ENCODE measurements at regions not wholly inside any gene's neighbourhood (a gene's known extent, or its start where the extent isn't known, plus 50 kb on each side); places are given as distances from the start of the nearest gene placed in this dataset.

DNA sequence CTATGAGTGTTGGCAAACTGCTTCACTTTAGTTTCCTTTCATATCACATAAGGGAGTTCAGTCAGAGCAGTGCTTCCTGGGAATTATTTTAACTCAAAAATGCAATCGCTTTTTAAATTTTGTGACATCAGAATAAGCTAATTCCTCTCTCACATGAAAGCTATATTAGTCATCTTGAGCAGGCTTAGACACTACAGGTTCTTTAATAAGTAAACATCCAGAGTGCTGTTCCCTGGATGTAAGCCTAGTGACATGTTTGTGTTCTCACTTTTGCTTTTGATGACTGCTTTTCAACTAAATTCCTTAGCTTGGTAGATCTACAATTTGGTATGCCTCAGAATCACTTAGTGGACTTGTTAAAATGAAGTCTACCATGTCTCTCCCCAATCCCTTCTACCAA, 252.7 kb upstream of the POU3F2 start:
- no peak for FAIRE-seq

GRCh38 chr6:98583506-98583905, 250.9 kb upstream of the POU3F2 start:
- no peak for FAIRE-seq

DNA sequence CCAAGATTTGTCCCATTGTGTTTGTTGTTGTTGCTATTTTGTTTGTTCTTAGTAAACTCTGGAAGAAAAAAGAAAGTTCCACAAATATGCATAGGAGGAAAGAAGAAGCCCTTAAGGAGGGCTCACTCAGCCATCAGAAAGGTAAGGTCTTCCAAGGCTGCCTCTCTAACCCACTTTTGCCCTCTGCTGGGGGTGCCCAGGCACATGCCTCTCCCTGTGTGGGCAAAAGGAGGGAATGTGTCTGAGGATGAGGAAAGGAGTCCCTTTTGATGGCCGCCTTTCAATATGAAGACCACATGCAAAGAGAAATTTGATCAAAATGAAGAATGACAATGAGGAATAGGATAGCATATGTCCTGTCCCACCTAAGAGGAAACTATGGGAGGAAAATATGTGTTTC, 248.2 kb upstream of the POU3F2 start:
- no peak for FAIRE-seq

GRCh38 chr6:98587555-98587954, 246.8 kb upstream of the POU3F2 start:
- FAIRE-seq, result no peak

- FAIRE-seq, result no peak
Measured at GRCh38 chr6:98589536-98589935, 244.8 kb upstream of the POU3F2 start.

- FAIRE-seq, result no peak
Measured at GRCh38 chr6:98590136-98590681, 244.2 kb upstream of the POU3F2 start.

- no peak for FAIRE-seq
Measured at GRCh38 chr6:98590997-98591396, 243.4 kb upstream of the POU3F2 start.

DNA sequence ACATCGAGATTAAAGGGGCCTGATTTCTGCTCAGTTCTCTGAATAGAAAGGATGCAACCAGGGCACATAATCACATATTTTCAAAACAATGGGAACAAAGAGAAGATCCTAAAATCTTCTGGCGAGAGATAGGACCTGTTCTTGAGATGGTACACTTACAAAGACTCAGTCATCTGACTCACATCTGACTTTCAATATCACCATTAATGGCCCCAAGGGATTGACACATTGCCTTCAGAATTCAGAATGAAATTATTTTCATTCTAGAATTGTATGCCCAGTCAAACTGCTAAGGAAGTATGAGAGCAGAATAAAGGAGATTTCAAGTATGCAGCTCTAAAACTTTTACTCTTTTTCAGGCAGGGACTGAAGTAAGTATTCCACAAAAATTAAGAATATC, 240.7 kb upstream of the POU3F2 start:
- FAIRE-seq, result no peak

DNA sequence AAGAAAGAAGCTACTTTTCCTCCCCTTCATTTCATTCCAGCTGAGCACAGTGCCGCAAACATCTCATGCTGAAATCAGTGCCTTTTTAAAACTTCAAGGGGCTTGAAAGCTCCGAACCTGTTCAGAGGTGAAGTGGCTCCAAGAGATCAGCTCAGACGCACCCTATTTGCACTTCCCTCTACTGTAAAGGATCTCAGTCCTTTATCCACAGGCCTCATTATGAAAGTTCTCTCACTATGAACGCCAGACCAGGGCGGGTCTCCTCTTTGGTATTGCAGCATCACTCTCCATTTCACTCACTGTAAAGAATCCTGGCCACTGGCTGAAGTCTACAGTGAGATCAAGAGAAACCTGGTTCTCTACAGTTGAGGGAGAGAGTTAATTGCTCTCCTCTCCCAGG, 232.7 kb upstream of the POU3F2 start:
- no peak for FAIRE-seq

DNA sequence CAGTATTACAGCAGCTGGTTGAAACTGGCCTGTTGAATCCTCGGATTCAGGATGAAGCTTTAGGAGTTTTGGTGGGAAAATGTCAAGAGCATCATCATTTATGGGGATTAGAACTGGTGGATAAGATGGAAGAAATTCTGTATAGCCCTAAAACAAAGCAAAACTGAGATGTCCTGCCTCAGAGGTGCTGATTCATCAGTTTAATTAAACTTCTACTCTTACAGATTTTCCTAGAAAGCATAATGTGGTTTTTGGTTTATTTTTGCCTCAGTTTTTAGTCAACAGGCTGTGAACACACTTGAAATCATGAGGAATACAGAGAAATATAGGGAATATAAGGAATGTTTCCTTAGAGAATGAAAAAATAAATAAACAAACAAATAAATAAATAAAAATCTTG, 228.7 kb upstream of the POU3F2 start:
- no peak for FAIRE-seq

DNA sequence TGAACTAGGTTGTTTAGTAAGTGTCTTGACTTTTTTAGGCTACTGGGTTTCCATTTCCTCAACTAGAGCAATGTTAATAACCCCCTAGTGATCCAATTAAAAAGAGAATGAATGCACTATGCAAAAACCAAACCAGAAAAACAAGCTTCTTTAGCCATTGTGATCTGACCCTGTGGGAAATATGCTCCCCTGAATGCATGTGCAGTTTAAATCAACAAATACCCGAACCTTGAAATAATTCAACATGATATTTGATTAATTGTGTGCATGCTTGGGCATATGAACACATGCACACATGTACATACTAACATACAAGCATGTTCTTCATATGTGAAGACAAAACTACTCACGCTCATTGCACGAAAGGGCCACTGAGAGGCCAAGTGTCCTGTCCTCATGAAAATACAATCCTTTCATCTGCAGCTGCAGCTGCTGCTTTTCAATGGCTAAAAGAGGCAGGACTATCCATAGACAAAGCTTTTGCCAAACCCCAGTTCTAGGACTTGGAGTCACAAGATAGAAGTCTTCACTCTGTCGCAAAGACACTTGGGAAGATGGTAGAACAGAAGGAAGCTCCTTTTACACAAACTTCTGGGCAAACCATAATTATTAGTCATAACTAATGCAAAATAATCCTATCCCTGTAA, 207.1 kb upstream of the POU3F2 start:
- no peak for FAIRE-seq

DNA sequence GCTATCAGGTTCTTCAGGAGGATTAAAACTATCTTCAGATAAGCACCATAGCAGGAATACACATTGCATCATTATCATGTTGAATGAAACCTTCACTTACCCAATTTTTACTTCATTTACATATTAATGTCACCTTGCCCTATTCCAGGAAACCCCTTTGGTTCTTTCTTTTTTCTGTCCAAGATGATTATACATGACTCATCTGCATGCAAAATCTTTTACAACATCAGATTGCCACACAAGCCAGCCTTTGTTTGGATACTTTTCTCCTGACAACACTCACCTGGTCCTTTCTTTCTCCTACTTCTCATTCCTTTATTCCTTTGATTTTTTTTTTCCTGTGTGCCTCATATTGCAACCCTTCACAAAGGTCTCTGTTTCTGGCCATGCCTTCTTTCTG, 200.5 kb upstream of the POU3F2 start:
- FAIRE-seq, result no peak

DNA sequence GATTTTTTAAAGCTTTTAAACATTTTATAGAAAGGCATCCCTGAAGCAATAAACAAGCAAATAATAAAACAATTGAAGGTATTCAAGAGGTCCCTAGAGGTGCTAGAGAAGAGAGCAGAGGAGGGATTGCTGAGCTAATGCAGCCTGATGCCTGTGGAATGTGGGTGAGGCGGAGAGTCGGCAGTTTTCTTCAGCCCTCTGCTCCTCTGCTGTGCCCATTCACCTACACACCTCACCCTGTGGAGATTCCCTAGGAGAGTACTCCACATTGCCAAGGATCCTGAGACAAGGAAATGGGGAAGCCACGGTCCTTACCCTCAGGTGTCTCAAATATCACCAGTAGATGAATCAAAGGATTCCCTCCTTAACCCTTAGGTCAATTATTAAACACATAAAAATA, 199.8 kb upstream of the POU3F2 start:
- no peak for FAIRE-seq

DNA sequence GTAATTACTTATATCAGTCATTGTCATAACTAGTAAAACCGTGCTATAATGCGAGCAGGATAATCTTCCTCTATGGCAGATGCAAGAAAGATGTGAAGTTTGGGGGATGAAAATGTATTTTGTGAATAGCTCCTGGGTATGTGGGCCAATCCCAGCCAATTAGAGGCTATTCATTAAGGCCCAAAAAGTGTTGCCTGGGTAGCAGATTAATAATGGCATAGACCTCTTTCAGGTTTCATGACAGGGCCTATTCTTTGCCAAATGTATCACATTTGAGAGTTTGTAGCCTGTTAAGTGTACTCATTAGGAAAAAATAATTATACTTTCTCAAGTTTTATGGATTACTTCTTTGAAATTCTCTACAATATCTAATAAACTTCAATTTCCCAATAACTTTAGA, 199.2 kb upstream of the POU3F2 start:
- no peak for FAIRE-seq

GRCh38 chr6:98636941-98637340, 197.4 kb upstream of the POU3F2 start:
- FAIRE-seq, result no peak

GRCh38 chr6:98639089-98639635, 195.2 kb upstream of the POU3F2 start:
- FAIRE-seq, result no peak

DNA sequence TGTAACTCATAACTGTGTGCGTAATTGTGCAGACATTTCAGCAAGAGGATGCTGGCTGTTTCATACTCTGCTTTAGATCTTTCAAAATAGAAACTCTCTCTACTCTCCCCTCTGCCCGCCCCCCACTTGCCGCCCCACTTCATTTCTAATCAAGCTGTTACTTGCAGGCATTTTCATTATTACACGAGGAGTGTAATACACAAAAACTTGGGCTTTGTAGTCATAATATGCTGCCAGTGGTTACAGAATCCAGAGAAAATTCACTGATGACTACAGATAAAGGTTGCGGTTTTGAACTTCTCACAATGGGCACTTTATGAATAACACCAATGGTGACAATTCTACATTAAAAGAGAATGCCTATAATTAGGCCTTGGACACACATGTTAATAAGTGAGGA, 194.0 kb upstream of the POU3F2 start:
- FAIRE-seq, result no peak

DNA sequence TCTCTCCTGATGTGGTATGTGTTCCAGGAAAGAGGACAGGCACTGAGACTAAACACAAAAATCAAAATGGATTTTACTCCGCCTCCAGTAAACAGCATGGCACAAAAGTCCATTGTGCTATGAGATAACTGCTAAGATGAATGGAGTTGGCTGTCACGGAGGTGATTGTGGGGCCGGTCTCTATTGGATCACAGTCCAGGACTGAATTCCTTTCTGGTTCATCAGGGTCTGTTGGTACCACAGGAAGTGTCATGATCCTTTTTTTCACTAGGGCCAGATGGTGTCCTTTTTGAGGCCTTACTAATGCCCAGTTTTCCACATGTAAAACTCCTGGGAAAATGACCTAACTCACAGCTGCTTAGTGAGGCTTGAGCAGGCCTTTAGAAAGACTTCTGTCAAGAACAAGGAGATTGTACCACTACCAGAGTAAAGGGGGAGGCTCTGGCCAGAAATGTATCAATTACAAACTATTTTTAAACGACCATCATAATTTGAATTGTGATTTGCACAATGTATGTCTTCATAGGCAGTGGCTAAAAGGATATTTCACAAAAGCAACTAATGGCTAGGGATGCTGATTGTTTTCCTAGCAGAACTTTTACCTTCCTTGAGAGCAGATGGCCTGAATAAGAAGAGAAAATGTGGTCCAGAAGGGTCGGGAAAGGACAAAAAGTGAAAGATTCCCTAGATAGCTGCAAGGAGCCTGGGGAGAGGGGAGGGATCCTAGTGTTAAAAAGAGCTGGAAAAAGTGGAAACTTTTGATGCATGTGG, 192.2 kb upstream of the POU3F2 start:
- no peak for FAIRE-seq

GRCh38 chr6:98644063-98644462, 190.3 kb upstream of the POU3F2 start:
- no peak for FAIRE-seq

- no peak for FAIRE-seq
Measured at GRCh38 chr6:98648211-98648914, 186.0 kb upstream of the POU3F2 start.

GRCh38 chr6:98650941-98651340, 183.4 kb upstream of the POU3F2 start:
- FAIRE-seq, result no peak

DNA sequence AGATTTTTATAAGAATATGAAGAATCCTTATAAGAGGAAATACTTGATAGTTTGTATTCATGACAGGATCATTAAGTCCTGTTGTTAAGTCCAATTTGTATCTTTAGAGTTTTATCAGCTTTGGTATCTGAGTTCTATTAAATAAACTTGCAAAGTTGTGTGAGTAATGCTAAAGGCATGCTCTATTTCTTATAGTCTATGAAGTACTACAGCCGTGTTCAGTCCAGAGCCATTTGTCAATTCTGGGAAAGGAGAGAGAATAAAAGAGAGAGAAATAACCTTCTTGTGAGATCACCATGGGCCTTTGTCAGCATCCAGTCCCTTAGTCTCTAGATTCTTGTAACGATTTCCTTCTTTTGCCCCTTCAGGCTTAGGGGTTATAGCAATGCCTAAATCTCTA, 181.2 kb upstream of the POU3F2 start:
- FAIRE-seq, result no peak

DNA sequence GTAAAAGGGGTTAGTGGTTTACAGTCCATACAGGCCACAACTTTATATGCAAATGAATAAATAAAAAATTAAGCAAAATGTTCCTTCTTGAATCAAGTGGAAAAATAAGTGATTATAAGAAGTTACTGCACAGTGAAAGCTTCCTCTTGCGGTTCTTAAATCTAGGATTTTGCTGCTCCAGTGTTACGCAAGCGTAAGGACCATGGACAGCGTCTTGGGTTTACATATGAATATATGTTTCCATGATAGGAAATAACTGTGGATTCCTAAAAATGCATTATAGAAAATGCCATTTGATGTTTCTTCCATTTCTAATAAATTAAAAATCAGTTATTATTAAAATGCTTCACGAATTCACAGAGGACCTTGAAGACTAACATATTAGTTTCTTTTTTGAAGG, 176.6 kb upstream of the POU3F2 start:
- FAIRE-seq, result no peak

DNA sequence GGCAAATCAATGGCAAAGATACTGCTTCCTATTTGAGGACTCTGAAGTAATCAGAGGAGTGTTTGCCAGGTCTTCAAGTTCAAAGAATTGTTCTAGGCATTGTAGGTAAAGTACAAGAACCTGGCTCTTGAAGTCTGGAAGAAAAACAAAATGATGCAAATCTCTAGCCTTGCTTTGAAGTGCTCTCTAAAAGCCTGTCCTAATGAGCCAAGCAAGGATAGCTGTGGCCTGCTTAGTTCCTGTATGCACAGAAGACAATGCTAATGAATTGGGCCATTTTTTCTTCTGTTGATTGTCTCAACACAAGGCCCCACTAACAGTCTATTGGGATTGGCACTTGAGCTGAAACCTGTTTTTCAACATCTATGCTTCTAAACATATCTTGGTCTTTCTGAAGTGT, 165.0 kb upstream of the POU3F2 start:
- no peak for FAIRE-seq
